Fibroblast of skin of back (primary cell): ENCODE measurements at regions not wholly inside any gene's neighbourhood (a gene's known extent, or its start where the extent isn't known, plus 50 kb on each side); places are given as distances from the start of the nearest gene placed in this dataset.
"Not testable (repeated sequence)": the region's sequence is repeated elsewhere in the genome, so short reads cannot be mapped to it uniquely, and the experiment has no call there.

Experiments
- DNase-seq: peaks from one replicate; pipeline ENCODE4 v3.0.0-alpha.2; 2013

DNA sequence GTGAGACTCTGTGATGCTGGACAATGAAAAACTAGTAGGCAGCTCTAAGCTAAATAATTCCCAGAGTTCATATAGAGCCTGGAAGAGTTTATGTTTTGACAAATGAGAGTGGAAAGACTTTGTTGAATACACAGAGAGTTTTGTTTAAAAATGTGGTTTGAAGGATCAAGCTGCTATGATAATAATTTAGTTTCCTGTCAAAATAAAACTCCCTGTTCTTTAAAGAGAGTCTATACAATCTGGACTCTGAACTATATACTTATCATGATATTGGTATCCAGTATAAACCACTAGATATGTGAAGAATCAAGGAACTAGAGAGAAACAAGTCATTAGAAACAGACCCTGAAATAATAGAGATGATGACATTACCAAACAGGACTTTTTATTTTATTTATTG is 158.6 kb downstream of the C4orf33 start:
- peak; percentile 74 for DNase-seq

DNA sequence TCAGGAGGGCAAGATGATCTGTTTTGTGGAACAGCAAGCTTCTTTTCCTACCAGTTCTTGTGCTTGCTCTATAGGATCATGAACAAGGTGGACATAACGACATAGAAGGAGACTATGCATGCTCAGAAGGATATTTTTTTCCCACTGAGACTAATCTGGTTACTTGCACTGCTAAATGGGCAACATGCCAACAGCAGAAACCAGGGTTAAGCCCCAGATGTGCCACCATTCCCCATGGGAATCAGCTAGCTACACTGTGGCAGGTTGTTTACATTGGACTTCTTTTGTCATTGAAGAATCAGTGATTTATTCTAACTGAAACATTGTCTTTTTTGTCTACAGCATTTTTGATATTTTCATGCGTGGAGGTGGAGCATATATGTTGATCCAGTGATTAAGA is 165.6 kb downstream of the C4orf33 start:
- no peak for DNase-seq

DNA sequence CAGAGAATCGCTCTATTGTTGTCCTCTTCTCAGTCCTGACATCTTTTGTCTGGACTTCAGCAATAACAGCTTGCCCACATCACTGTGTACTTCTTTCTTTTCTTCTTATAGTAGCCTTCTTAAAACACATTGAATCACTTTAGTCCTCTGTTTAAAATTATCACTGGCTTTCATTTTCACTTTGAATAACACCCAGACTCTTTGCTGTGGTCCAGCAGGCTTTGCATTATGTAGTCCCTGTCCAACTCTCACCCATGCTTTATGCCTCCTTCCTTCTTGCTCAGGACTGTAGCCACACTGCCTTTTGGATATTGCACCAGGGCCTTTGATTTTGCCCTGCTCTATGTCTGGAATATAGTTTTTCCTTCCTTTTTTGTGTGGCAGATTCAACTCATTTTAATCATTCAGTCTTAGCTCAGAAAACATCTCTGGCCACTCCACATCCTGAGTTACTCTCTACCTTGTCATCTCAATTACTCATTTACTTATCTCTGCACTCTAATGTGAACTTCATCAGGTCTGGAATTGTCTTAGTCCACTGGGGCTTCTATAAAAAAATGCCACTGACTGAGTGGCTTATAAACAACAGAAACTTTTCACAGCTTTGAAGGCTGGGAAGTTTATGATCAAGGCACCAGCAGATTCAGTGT is 168.2 kb downstream of the C4orf33 start:
- no peak for DNase-seq

DNA sequence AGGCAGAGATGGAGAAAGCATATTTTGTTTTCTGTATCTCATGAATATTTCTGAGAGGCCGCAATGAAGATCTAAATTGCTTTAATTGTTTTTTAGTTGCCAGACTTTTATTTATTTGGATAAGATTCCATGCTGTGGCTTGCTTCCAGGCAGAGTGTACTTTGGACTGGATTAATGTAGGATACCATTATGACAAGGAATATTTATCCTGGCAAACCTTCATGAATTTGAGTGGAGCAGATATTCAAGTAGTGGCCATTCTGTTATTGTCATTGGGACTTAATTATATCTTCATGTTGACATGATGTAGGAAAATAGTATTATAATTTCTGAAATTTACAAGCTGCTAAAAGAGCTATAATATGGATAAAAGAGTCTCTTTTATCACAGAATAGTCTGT is 182.9 kb downstream of the C4orf33 start:
- DNase-seq: no peak

DNA sequence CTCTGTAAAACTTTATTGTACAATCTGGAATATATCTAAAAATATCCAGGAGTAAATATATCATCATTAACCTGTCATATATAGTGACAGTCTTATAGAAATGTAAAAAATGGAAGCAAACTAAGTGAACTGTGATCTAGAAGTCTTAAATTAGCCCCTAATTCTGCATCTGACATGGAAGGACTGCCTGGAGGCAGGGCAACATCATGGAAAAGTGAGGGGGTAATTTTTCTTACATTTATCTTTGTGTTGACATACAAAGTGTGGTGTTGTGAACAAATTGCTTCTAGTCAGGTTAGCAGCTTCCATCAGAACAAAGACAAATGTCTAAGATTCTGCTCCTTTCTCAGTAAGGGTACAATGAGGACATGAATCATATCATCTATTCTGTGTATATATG is 186.3 kb downstream of the C4orf33 start:
- DNase-seq: no peak

DNA sequence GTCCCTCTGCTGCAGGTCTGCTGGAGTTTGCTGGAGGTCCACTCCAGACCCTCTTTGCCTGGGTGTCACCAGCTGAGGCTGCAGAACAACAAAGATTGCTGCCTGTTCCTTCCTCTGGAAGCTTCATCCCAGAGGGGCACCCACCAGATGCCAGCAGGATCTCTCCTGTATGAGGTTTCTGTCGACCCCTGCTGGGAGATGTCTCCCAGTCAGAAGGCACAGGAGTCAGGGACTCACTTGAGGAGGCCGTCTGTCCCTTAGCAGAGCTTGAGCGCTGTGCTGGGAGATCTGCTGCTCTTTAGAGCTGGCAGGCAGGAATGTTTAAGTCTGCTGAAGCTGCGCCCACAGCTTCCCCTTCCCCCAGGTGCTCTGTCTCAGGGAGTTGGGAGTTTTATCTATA is 196.2 kb downstream of the C4orf33 start:
- not testable (repeated sequence) for DNase-seq

DNA sequence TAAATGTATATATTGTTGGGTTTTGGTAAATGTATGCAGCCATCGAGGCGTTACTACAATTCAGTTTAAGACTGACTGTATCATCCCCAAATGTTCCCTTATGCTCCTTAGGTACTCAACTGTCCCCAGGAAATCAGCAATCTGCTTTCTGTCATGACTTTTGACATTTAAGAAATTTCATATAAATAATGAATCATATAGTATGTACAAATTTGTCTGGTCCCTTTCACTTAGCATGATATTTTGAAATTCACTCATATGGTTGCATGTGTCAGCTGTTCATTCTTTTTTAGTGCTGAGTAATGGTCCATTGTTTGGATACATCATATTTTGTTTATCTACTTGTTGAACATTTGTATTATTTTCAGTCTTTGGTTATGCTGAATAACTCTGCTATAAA is 218.8 kb downstream of the C4orf33 start:
- no peak for DNase-seq

DNA sequence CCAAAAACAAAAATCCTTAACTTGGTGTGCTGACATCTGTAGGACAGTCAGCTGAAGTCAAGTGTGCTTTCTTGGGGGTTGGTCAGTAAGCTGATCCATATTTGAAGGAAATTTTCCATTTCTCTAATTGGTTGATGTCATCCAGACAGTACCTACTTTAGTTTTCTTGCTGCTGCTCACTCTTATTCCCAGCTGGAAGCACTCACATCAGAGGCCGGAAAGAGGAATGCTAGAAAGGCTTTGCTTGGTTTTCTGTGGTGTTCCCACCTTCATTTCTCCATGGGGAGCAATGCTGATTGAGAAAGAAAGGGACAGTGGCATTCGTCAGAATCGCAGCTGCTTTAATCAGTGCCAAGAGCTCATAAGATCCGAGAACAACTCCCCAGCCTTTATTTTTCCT is 227.0 kb downstream of the C4orf33 start:
- no peak for DNase-seq

DNA sequence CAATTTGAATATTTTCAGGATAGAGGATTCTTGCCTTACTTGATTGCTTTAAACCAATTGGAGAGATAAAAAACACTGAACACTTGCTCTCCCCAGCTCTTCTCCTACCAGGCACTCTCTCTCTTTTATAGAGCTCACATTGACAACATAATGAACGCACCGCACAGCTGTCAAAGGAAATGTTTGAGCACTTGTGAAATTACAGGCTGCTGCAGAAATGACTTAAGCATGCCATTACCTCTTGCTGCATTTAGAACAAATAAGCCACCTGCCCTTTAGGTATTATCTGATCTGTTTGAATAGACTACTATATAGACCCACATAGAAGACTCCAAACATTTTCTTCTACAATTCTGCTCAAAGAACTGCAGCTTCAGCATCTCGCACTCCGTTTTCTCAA is 227.7 kb downstream of the C4orf33 start:
- no peak for DNase-seq

DNA sequence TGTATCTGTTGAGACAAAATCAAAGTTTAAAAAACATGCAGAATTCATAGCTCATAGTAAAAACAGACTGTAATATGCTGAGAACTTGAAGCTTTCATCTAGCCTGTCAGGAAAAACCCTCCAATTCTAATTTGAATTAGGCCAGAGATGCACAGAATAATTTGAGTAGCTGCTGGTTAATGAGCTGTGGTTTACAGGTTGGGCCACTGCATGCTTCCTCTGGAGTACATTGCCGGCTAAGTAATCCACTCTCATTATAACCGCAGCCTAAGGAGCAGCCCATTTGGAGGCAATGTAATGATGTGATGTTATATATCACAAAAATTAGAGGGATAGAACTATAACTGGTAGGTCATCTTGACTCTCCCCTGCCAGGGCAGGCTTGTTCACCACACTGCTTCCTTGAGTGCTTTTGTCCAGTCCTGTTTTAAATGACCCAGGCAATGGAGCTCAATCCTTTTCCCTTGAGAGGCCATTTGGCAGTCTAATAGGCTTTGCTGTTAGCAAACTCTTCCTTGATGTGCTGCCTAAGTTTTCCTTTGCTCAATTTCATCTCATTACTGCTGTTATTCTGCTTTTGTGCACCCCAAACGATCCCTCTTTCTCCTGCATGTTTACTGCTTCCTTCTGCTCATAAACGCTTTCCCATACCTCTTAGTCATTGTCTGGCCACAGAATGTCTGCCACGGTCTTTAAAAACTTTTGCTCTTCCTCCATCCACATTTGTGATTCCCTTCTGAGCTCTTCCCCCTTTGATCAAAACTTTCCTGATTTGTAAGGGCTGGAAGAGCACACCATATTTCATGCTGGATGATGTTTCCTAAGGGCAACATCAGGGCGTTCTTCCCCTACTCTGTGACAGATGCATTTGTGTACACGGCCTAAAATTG is 230.9 kb downstream of the C4orf33 start:
- no peak for DNase-seq

DNA sequence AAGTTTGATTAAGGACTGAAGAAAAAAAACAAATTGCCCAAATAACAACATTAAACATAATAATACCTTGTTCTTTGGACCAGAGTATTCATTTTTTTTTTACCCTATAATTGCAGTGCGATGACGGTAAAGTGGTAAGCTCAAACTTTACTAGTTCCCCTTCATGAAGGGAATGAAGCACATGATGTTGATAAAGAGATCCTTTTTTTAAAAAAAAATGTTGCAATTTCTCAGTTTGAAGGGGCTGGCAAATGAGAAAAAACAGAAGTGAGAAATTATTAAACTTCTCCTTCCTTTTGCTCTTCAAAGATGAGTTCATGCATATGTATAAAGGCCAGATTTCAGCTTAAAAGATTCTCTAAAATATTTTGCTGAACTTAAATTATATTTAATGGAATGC is 231.7 kb downstream of the C4orf33 start:
- no peak for DNase-seq

DNA sequence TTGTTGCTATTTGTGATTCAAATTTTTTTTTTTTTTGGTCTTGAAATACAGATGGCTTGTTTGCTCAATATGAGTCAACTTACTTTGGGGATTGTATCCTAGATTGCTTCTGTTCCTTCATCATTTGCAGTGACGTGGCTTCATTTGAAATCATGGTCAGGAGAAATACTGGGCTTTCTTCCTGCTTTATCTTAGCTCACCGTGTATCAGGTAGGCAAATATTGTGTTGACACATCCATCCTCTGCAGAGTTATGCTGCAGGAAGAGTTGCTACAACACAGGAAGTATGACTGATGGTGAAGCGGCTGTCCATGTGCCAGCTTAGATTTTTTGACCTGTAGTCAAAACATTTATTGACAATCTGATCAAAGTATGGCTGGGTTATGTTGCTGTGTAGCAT is 232.2 kb downstream of the C4orf33 start:
- DNase-seq: no peak

DNA sequence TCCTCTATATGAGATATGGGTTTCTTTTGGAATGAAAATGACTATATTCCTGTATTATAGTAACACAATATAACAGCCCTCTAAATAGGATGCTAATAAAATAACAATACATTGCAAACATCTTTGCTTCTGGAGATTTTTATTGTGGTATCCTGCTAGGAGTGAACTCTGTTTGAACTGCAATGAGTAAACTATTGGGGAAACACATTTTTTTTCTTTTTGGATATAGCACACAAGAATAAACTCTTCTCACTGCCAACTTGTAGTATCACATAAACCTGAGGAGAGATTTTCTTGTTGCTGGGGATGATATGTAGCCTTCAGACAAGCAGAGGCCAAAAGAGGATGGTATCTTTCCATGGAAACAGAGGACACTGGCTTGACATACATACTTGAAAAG is 238.2 kb downstream of the C4orf33 start:
- DNase-seq: no peak

DNA sequence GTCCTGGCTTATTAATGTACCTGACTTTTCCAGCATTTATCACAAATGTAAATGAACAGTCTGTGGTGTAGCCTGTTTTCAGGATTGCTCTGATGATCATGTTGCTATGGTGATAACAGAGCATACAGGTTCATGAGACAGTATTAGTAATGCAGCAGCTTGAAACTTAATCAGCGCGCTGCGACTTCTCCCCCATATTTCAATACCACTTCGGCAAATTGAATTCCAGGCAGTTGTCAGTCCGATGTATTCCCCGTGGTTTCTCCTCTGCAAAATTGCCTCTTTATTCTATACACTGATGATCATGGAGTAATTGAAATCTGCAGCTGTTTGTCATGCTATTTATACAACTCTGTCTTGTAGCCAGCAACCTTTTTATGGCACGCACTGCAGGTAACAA is 239.3 kb downstream of the C4orf33 start:
- DNase-seq: no peak

DNA sequence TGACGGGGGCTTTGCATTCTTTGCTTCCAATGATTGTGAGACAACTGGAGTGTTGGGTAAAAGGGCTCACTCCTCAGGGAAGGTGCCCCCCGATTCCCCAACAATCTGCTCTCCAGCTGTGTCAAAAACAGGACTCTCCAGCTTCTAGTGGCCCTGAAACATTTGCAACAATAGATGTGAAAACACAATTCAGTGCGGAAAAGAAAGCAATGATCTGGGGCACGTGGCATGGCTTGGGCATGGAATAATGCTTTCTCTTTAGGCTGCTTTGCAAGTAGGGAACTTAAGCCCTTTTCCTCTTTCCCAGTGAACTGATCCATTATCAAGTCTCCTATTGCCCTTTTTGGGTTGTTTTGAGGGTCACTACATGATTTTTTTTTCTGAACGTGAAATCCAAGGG is 239.9 kb downstream of the C4orf33 start:
- no peak for DNase-seq

DNA sequence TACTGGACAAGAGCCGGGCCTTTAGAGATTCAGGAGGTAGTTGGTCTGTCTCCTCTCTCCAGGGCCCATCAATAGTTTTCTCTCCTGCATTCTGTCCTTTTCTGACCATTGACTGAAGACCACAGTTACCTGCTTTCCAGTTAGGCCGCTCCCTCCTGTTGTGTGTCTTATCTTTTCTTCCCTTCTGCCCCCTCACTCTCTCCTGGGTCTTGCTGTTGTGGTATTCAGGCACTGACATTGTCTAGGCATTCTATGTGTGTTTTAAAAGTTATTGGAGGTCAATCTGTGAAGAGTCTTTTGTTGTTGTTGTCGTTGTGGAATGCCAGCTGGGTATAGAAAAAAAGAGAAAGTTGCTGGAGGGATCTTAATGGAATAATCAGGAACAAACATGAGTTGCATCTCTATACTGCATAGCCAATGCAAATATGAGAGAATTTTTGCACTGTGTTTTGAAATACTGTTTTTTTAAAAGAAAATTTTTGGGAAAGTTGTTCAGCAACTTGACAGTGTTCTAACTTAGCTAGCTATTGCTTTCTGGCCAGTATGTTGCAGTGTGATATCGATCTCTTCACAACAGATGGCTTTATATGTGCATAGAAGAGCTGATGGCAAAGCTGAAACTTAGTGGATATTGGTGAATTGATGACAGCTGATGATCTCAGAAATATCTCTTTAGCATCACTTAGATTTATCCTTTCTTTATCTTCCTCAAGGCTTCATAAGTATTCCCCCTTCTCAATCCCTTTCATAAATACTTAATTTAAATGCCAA is 240.7 kb downstream of the C4orf33 start:
- no peak for DNase-seq

DNA sequence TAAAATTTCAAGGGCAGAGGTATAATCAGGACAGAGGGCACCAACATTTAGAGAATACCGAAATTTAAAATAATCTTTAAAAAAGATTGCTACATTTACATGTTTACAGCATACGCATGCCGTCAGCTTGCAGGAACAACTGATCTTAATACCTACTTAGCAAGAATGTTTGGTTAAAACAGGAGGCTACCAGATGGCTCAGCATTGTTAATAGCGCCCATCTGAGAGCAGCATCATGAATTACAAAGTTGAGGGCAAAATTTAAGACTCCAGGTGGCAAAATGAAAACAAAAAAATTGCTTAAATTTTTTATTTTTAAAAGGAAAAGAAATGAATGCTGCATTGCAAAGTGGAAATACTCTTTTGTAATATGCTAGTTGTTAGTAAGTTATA is 241.3 kb downstream of the C4orf33 start:
- DNase-seq: no peak

DNA sequence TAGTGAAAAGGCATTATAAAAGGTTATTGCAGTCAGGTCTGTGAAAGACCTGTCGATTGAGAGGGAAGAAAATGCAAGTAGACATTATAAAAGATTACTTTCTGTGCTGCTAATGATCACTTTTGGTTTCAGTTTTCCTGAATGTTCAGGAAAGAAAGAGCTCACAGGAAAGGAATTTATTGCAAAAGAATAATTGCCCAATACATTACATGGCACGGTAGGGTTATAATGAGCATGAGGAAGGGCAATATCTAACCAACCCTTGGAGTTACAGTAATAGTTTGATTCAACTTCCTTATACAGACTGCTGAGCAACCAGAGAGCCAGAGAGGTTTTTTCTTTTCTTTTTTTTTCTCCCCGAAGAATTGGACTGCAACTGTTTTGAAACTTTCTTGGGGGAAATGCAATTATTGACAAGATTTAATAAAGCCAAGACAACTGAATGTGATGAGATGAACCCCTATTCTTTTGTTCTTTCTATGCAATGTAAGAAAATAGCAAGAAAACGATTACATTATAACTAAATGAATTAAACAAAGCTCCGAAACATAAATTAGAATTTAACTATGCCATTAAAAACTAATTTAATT is 247.0 kb downstream of the C4orf33 start:
- DNase-seq: peak; percentile 40

DNA sequence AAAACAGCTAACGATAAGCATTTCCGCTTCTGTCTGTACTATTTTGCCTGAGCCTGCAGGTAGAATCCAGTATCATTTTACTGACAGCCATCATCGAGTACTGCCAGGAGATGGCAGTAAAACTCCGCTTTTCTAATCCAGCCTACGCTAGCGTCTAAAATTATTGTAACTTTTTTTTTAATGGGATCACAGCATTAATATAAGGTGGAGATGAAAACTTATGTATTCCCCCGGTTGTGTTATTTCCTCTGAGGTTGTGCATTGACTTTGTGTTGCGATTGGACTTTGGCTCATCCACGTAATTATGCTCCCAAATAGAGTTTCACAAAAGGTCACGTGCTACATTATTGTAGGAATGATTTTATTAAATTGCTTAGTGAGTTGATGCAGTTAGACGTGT is 248.1 kb downstream of the C4orf33 start:
- DNase-seq: peak; percentile 23

DNA sequence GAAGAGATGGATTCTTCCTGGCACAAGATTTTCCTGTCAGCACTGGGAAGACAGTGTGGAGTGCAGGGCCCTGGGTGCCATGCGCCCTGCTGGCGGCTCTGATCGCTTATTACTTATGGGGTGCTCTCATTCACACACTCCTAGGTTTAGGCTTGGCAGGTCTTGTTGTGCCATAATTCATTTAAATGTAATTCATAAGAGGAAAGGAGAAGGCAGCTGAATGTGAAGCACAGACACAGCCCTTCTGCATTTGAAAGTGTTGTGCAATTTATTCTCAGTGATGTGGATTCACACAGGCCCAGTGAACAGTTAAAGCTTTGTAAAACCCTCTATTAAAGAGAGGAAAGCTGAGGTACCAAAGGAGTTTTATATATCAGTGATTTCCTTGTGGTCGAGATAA is 249.7 kb downstream of the C4orf33 start:
- no peak for DNase-seq

DNA sequence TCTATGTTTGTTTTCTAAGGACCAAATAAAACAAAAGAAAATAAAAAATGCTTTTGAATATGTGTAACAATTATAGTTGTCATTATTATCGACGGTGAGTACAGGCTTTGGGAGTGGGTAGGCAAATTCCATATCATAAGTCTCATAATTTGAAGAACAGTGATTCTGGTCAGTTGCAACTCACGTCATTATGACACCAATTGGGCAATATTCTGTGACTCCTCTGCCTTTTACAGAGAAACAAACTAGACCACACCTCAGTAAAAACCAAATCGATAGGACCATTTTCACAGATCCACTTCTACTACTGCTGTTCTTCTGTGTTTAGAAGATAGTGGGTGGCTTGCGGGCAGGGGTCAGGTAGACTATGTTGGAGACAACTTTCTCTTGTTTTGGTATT is 250.1 kb downstream of the C4orf33 start:
- DNase-seq: no peak

DNA sequence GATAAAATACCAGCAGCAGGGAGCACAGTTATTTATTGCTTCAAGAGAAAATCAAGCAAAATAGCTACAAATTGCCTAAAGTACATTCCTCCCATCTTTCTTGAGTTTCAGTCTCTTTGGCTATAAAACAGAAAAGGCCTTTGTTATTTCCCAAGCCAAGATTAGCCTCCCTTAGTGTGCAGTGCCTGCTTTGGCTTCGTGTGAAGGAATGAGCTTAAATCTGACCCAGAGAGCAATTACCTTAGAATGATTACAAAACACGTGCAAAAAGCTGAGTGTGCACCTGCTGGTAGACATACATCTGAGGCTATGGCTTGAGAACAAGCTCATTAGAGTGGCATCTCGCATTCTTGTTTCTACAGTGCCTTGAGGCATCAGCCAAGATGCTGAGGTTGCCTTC is 250.8 kb downstream of the C4orf33 start:
- no peak for DNase-seq
